Neural cell (in vitro differentiated cells): ENCODE measurements at regions not wholly inside any gene's neighbourhood (a gene's known extent, or its start where the extent isn't known, plus 50 kb on each side); places are given as distances from the start of the nearest gene placed in this dataset.
A peak's percentile ranks its signal among the peaks of the same experiment; 100 is the strongest.

Source experiments
- H2AFZ ChIP-seq: fragments of 200-600, 300-800 bp; sonication (generic), shearing (Covaris generic); 2 replicates; pipeline ENCODE4 v1.6.0; 2014; ENCODE audit warnings: low read depth, mild to moderate bottlenecking, antibody characterized with exemption, low read length, moderate library complexity
- H3F3A ChIP-seq: fragments of 200-600 bp; shearing (Covaris generic); 2 replicates; pipeline ENCODE4 v1.6.1; 2016; ENCODE audit warnings: mild to moderate bottlenecking, moderate library complexity, mixed read lengths, antibody characterized with exemption, low read length; ENCODE audit not compliant: insufficient read depth, poor library complexity, severe bottlenecking
- H3K27ac ChIP-seq: fragments of 200-600, 300-800 bp; sonication (generic), shearing (Covaris generic); 2 replicates; pipeline ENCODE4 v1.5.1; 2014; ENCODE audit warnings: mild to moderate bottlenecking, low read length, moderate library complexity
- H3K27me3 ChIP-seq: fragments of 300-800, 200-600 bp; sonication (generic), shearing (Covaris generic); 2 replicates; pipeline ENCODE4 v1.6.0; 2014; ENCODE audit warnings: mild to moderate bottlenecking, low read depth, low read length, moderate library complexity; ENCODE audit not compliant: insufficient read depth
- H3K36me3 ChIP-seq: fragments of 300-800, 200-600 bp; sonication (generic), shearing (Covaris generic); 2 replicates; pipeline ENCODE4 v1.5.1; 2014; ENCODE audit warnings: mild to moderate bottlenecking, antibody characterized with exemption, low read length, moderate library complexity; ENCODE audit not compliant: insufficient read depth
- H3K4me2 ChIP-seq: fragments of 300-800, 200-600 bp; sonication (generic), shearing (Covaris generic); 2 replicates; pipeline ENCODE4 v1.6.0; 2014; ENCODE audit warnings: mild to moderate bottlenecking, low read length
- H3K4me3 ChIP-seq: fragments of 300-800, 200-600 bp; sonication (generic), shearing (Covaris generic); 2 replicates; pipeline ENCODE4 v1.5.1; 2014; ENCODE audit warnings: mild to moderate bottlenecking, low read length, moderate library complexity
- H3K79me2 ChIP-seq: fragments of 200-600 bp; shearing (Covaris generic); replicated peaks from 2 replicates; pipeline ENCODE4 v1.6.0; 2014; ENCODE audit warnings: mild to moderate bottlenecking, low read length, moderate library complexity; ENCODE audit not compliant: insufficient read depth
- H3K9ac ChIP-seq: fragments of 300-800, 200-600 bp; sonication (generic), shearing (Covaris generic); 2 replicates; pipeline ENCODE4 v1.6.1; 2016; ENCODE audit warnings: mild to moderate bottlenecking, low read length, mixed read lengths
- H3K9me2 ChIP-seq: fragments of 200-600 bp; shearing (Covaris generic); 2 replicates; pipeline ENCODE4 v1.6.1; 2016; ENCODE audit warnings: mild to moderate bottlenecking, low read length, mixed read lengths; ENCODE audit not compliant: insufficient read depth
- H3K9me3 ChIP-seq: fragments of 200-600, 300-800 bp; sonication (generic), shearing (Covaris generic); 2 replicates; pipeline ENCODE4 v1.6.1; 2016; ENCODE audit warnings: mild to moderate bottlenecking, mixed run types, low read length, moderate library complexity, mixed read lengths
- H4K20me1 ChIP-seq: fragments of 200-600 bp; shearing (Covaris generic); 2 replicates; pipeline ENCODE4 v1.6.1; 2016; ENCODE audit warnings: mild to moderate bottlenecking, mixed run types; ENCODE audit not compliant: insufficient read depth
- CTCF ChIP-seq: fragments of 450-650 bp; IDR thresholded peaks from 2 replicates; pipeline ENCODE4 v1.5.1; 2014; ENCODE audit warnings: antibody characterized with exemption, mild to moderate bottlenecking, moderate library complexity; ENCODE audit not compliant: poor library complexity, severe bottlenecking
- EP300 ChIP-seq: fragments of 450-650 bp; conservative IDR thresholded peaks from 2 replicates; pipeline ENCODE4 v1.6.1; 2014; ENCODE audit warnings: antibody characterized with exemption, mild to moderate bottlenecking, moderate library complexity; ENCODE audit not compliant: poor library complexity, severe bottlenecking
- MXI1 ChIP-seq: fragments of 450-650 bp; conservative IDR thresholded peaks from 2 replicates; pipeline ENCODE4 v1.6.1; 2014; ENCODE audit warnings: antibody characterized with exemption, mild to moderate bottlenecking; ENCODE audit not compliant: poor library complexity, severe bottlenecking
- RAD21 ChIP-seq: fragments of 450-650 bp; conservative IDR thresholded peaks from 2 replicates; pipeline ENCODE4 v1.6.1; 2014; ENCODE audit warnings: antibody characterized with exemption, mild to moderate bottlenecking, moderate library complexity
- REST ChIP-seq: IDR thresholded peaks from 2 replicates; pipeline ENCODE4 v1.6.1; 2012; ENCODE audit warnings: borderline replicate concordance
- SMC3 ChIP-seq: fragments of 450-650 bp; conservative IDR thresholded peaks from 2 replicates; pipeline ENCODE4 v1.6.1; 2014; ENCODE audit warnings: antibody characterized with exemption, mild to moderate bottlenecking, moderate library complexity; ENCODE audit not compliant: poor library complexity
- TAF1 ChIP-seq: IDR thresholded peaks from 2 replicates; pipeline ENCODE4 v1.6.1; 2012; ENCODE audit warnings: low read depth

- TF ChIP-seq REST: peak; percentile 90
- TF ChIP-seq RAD21: no peak
- peaks cover 12% of the 10 kb centered on the region for H3K9me3 ChIP-seq
- H3K4me3 ChIP-seq: no peak overlapping the region
- H3K4me2 ChIP-seq: no peak overlapping the region
- no peaks in the 10 kb centered on the region for H3K27me3 ChIP-seq
- no peaks in the 10 kb centered on the region for H3K9me2 ChIP-seq
- H4K20me1 ChIP-seq: no peaks in the 10 kb centered on the region
- H3K79me2 ChIP-seq: no peaks in the 10 kb centered on the region
- H3K9ac ChIP-seq: no peak overlapping the region
- H3F3A ChIP-seq: no peaks in the 10 kb centered on the region
- no peaks in the 10 kb centered on the region for H3K36me3 ChIP-seq
- H2AFZ ChIP-seq: no peak overlapping the region
- H3K27ac ChIP-seq: no peak overlapping the region
Observed at GRCh38 chr10:124226271-124227054, 133.1 kb upstream of the CHST15 start.

- Histone ChIP-seq H2AFZ (no peak overlapping the region), H3K79me2 (no peaks in the 10 kb centered on the region), H3K27me3 (no peaks in the 10 kb centered on the region), H3K4me3 (no peak overlapping the region), H3K9me3 (peaks cover 12% of the 10 kb centered on the region), H3K4me2 (no peak overlapping the region), H3K27ac (no peak overlapping the region), H3K9me2 (no peaks in the 10 kb centered on the region), H3K36me3 (no peaks in the 10 kb centered on the region), H3F3A (no peaks in the 10 kb centered on the region), H3K9ac (no peak overlapping the region), H4K20me1 (no peaks in the 10 kb centered on the region)
- TF ChIP-seq REST: peak; percentile 15
- no peak for TF ChIP-seq TAF1
Observed at GRCh38 chr10:124225467-124226270, 132.3 kb upstream of the CHST15 start.

- Histone ChIP-seq H3K27ac (no peak overlapping the region), H3K4me2 (no peak overlapping the region), H3K9me2 (no peaks in the 10 kb centered on the region), H4K20me1 (no peaks in the 10 kb centered on the region), H3K9ac (no peak overlapping the region), H3K36me3 (no peaks in the 10 kb centered on the region), H3K27me3 (no peaks in the 10 kb centered on the region), H2AFZ (no peak overlapping the region), H3K4me3 (no peak overlapping the region), H3F3A (no peaks in the 10 kb centered on the region), H3K79me2 (no peaks in the 10 kb centered on the region), H3K9me3 (peaks cover 10% of the 10 kb centered on the region)
- no peak for TF ChIP-seq CTCF
- TF ChIP-seq EP300: no peak
- no peak for TF ChIP-seq SMC3
- no peak for TF ChIP-seq MXI1
- TF ChIP-seq REST: no peak
Observed at GRCh38 chr10:124225029-124225466, 131.7 kb upstream of the CHST15 start.
